MM.1S (cell line): ENCODE measurements at regions not wholly inside any gene's neighbourhood (a gene's known extent, or its start where the extent isn't known, plus 50 kb on each side); places are given as distances from the start of the nearest gene placed in this dataset.

Experiments used
- EZH2phosphoT487 ChIP-seq: fragments of 300-600 bp; sonication (generic); IDR thresholded peaks from 2 replicates; pipeline ENCODE4 v1.6.1; 2018; ENCODE audit warnings: antibody characterized with exemption, low read length
- TF ChIP-seq, protein P1 (sequence below): fragments of 300-600 bp; sonication (generic); IDR thresholded peaks from 2 replicates; pipeline ENCODE4 v1.5.1; 2016; ENCODE audit warnings: antibody characterized with exemption, low read length, mixed read lengths

DNA sequence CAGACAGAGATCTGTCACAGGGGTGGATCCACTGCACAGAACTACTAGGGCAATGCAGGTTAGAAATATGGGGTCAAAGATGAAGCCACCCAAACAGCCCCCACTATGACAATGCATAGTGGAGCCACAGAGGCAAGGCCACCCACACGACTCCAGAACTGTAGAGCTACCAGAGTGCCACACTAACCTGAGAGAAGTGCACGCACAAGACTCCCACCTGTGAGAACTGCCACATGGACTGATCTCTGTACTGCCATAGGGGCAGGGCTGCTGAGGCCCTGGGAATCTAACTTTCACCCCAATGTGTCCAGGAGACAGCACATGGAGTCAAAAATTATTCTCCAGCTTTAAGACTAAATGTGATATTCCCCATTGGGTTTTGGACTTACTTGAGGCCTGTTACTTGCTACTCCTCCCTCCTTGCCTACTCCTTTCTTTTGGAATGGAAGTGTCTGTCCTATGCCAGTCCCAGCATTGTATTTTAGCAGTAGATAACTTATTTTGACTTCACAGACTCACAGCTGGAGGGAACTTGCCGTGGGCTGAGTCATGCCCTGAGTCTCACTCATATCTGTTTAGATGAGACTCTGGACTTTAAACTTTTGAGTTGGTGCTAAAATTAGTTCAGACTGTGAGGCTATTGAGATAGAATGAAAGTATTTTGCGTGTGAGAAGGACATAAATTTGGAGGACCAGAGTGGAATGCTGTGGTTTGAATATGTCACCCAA lies 853.3 kb downstream of the MAT2B start:
- TF ChIP-seq, protein P1, sequence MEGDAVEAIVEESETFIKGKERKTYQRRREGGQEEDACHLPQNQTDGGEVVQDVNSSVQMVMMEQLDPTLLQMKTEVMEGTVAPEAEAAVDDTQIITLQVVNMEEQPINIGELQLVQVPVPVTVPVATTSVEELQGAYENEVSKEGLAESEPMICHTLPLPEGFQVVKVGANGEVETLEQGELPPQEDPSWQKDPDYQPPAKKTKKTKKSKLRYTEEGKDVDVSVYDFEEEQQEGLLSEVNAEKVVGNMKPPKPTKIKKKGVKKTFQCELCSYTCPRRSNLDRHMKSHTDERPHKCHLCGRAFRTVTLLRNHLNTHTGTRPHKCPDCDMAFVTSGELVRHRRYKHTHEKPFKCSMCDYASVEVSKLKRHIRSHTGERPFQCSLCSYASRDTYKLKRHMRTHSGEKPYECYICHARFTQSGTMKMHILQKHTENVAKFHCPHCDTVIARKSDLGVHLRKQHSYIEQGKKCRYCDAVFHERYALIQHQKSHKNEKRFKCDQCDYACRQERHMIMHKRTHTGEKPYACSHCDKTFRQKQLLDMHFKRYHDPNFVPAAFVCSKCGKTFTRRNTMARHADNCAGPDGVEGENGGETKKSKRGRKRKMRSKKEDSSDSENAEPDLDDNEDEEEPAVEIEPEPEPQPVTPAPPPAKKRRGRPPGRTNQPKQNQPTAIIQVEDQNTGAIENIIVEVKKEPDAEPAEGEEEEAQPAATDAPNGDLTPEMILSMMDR = no peak
- no peak for TF ChIP-seq EZH2phosphoT487
